SJCRH30 (cell line): ENCODE measurements at regions not wholly inside any gene's neighbourhood (a gene's known extent, or its start where the extent isn't known, plus 50 kb on each side); places are given as distances from the start of the nearest gene placed in this dataset.

Experiments
- DNase-seq, 2 experiments: peaks; one replicate each; pipeline ENCODE4 v3.0.0-alpha.2; 2015 to 2020
- H3K27ac ChIP-seq: fragments of 250-450 bp; sonication (Bioruptor Pico); 2 replicates; pipeline ENCODE4 v1.5.1; 2020; ENCODE audit warnings: mild to moderate bottlenecking, moderate library complexity
- H3K27me3 ChIP-seq: fragments of 250-450 bp; sonication (Bioruptor Pico); 2 replicates; pipeline ENCODE4 v1.5.1; 2020; ENCODE audit warnings: mild to moderate bottlenecking, moderate library complexity
- H3K36me3 ChIP-seq: fragments of 250-450 bp; sonication (Bioruptor Pico); 2 replicates; pipeline ENCODE4 v1.5.1; 2020; ENCODE audit warnings: mild to moderate bottlenecking, moderate library complexity
- H3K4me1 ChIP-seq: fragments of 250-450 bp; sonication (Bioruptor Pico); 2 replicates; pipeline ENCODE4 v1.5.1; 2020; ENCODE audit warnings: mild to moderate bottlenecking, moderate library complexity
- H3K4me3 ChIP-seq: fragments of 250-450 bp; sonication (Bioruptor Pico); 2 replicates; pipeline ENCODE4 v1.5.1; 2020; ENCODE audit warnings: mild to moderate bottlenecking, moderate library complexity
- H3K9me3 ChIP-seq: fragments of 250-450 bp; sonication (Bioruptor Pico); replicated peaks from 2 replicates; pipeline ENCODE4 v1.5.1; 2020; ENCODE audit warnings: mild to moderate bottlenecking, moderate library complexity

GRCh38 chr7:68682910-68683309 lies 915.4 kb upstream of the AUTS2 start:
- H3K4me1 ChIP-seq, result no peaks in the 10 kb centered on the region
- H3K36me3 ChIP-seq, result no peaks in the 10 kb centered on the region
- no peak overlapping the region for H3K27ac ChIP-seq
- H3K27me3 ChIP-seq, result no peaks in the 10 kb centered on the region; the same call in 1 of the 2 replicates
- no peak overlapping the region for H3K4me3 ChIP-seq
- DNase-seq, result peak in 1 of 2 experiments; percentile 31
- H3K9me3 ChIP-seq, result no peaks in the 10 kb centered on the region

- no peaks in the 10 kb centered on the region; the same call in 1 of the 2 replicates for H3K27me3 ChIP-seq
- no peak overlapping the region for H3K4me3 ChIP-seq
- no peaks in the 10 kb centered on the region for H3K36me3 ChIP-seq
- H3K27ac ChIP-seq, result no peak overlapping the region
- peak in 1 of 2 experiments; percentile 7 for DNase-seq
- no peaks in the 10 kb centered on the region for H3K9me3 ChIP-seq
- no peaks in the 10 kb centered on the region for H3K4me1 ChIP-seq
Observed at GRCh38 chr7:68684246-68684839, 913.9 kb upstream of the AUTS2 start.

GRCh38 chr7:68684996-68685395 lies 913.3 kb upstream of the AUTS2 start:
- H3K4me1 ChIP-seq, result no peaks in the 10 kb centered on the region
- no peaks in the 10 kb centered on the region for H3K9me3 ChIP-seq
- H3K4me3 ChIP-seq, result no peak overlapping the region
- no peak for DNase-seq
- no peaks in the 10 kb centered on the region for H3K36me3 ChIP-seq
- H3K27ac ChIP-seq, result no peak overlapping the region
- no peaks in the 10 kb centered on the region; the same call in 1 of the 2 replicates for H3K27me3 ChIP-seq

GRCh38 chr7:68688416-68689086 lies 909.7 kb upstream of the AUTS2 start:
- Histone ChIP-seq H3K4me1 (no peaks in the 10 kb centered on the region), H3K36me3 (no peaks in the 10 kb centered on the region), H3K27ac (no peak overlapping the region), H3K4me3 (no peak overlapping the region), H3K9me3 (no peaks in the 10 kb centered on the region), H3K27me3 (no peaks in the 10 kb centered on the region)
- no peak for DNase-seq

GRCh38 chr7:68689087-68689433 lies 909.2 kb upstream of the AUTS2 start:
- H3K4me1 ChIP-seq, result no peaks in the 10 kb centered on the region
- H3K27ac ChIP-seq, result no peak overlapping the region
- no peak overlapping the region for H3K4me3 ChIP-seq
- DNase-seq, result no peak
- no peaks in the 10 kb centered on the region for H3K36me3 ChIP-seq
- H3K27me3 ChIP-seq, result no peaks in the 10 kb centered on the region
- H3K9me3 ChIP-seq, result no peaks in the 10 kb centered on the region

GRCh38 chr7:68691261-68692216 lies 906.7 kb upstream of the AUTS2 start:
- Histone ChIP-seq H3K4me1 (no peaks in the 10 kb centered on the region), H3K27ac (no peak overlapping the region), H3K27me3 (no peaks in the 10 kb centered on the region), H3K4me3 (no peak overlapping the region), H3K9me3 (no peaks in the 10 kb centered on the region), H3K36me3 (no peaks in the 10 kb centered on the region)
- DNase-seq, result no peak

GRCh38 chr7:68692511-68692910 lies 905.8 kb upstream of the AUTS2 start:
- Histone ChIP-seq H3K27ac (no peak overlapping the region), H3K4me1 (no peaks in the 10 kb centered on the region), H3K4me3 (no peak overlapping the region), H3K36me3 (no peaks in the 10 kb centered on the region), H3K9me3 (no peaks in the 10 kb centered on the region), H3K27me3 (no peaks in the 10 kb centered on the region)
- DNase-seq, result no peak

- DNase-seq, result no peak
- Histone ChIP-seq H3K9me3 (no peaks in the 10 kb centered on the region), H3K27me3 (no peaks in the 10 kb centered on the region), H3K36me3 (no peaks in the 10 kb centered on the region), H3K4me1 (no peaks in the 10 kb centered on the region), H3K27ac (no peak overlapping the region), H3K4me3 (no peak overlapping the region)
Observed at GRCh38 chr7:68694656-68695055, 903.6 kb upstream of the AUTS2 start.

- Histone ChIP-seq H3K9me3 (no peaks in the 10 kb centered on the region), H3K4me1 (no peaks in the 10 kb centered on the region)
- DNase-seq, result no peak
Observed at GRCh38 chr7:68697796-68698280, 900.4 kb upstream of the AUTS2 start.

GRCh38 chr7:68699090-68699711 lies 899.1 kb upstream of the AUTS2 start:
- DNase-seq, result no peak
- no peaks in the 10 kb centered on the region for H3K36me3 ChIP-seq
- H3K27me3 ChIP-seq, result no peaks in the 10 kb centered on the region
- H3K27ac ChIP-seq, result no peak overlapping the region
- H3K4me3 ChIP-seq, result no peak overlapping the region
- no peaks in the 10 kb centered on the region for H3K4me1 ChIP-seq
- H3K9me3 ChIP-seq, result no peaks in the 10 kb centered on the region

More at GRCh38 chr7:68697796-68698280, 900.4 kb upstream of the AUTS2 start:
- H3K27ac ChIP-seq, result no peak overlapping the region
- H3K4me3 ChIP-seq, result no peak overlapping the region
- no peaks in the 10 kb centered on the region for H3K27me3 ChIP-seq
- H3K36me3 ChIP-seq, result no peaks in the 10 kb centered on the region

- H3K4me3 ChIP-seq, result no peak overlapping the region
- H3K36me3 ChIP-seq, result no peaks in the 10 kb centered on the region
- DNase-seq, result no peak
- H3K27me3 ChIP-seq, result no peaks in the 10 kb centered on the region
- no peaks in the 10 kb centered on the region for H3K4me1 ChIP-seq
- no peaks in the 10 kb centered on the region for H3K9me3 ChIP-seq
- H3K27ac ChIP-seq, result no peak overlapping the region
Observed at GRCh38 chr7:68700414-68700813, 897.9 kb upstream of the AUTS2 start.

- H3K9me3 ChIP-seq, result no peaks in the 10 kb centered on the region
- H3K36me3 ChIP-seq, result no peaks in the 10 kb centered on the region
- H3K4me3 ChIP-seq, result no peak overlapping the region
- H3K4me1 ChIP-seq, result no peaks in the 10 kb centered on the region
- no peak overlapping the region for H3K27ac ChIP-seq
- no peak for DNase-seq
- no peaks in the 10 kb centered on the region for H3K27me3 ChIP-seq
Observed at GRCh38 chr7:68706291-68706690, 892.0 kb upstream of the AUTS2 start.

GRCh38 chr7:68707159-68707558 lies 891.1 kb upstream of the AUTS2 start:
- Histone ChIP-seq H3K36me3 (no peaks in the 10 kb centered on the region), H3K9me3 (no peaks in the 10 kb centered on the region)

GRCh38 chr7:68707958-68708357 lies 890.3 kb upstream of the AUTS2 start:
- no peak overlapping the region for H3K27ac ChIP-seq
- DNase-seq, result no peak
- H3K27me3 ChIP-seq, result no peaks in the 10 kb centered on the region; the same call in 1 of the 2 replicates
- H3K4me1 ChIP-seq, result no peaks in the 10 kb centered on the region
- no peaks in the 10 kb centered on the region for H3K36me3 ChIP-seq
- no peak overlapping the region for H3K4me3 ChIP-seq
- H3K9me3 ChIP-seq, result no peaks in the 10 kb centered on the region

More at GRCh38 chr7:68707159-68707558, 891.1 kb upstream of the AUTS2 start:
- Histone ChIP-seq H3K4me3 (no peak overlapping the region), H3K27ac (no peak overlapping the region), H3K4me1 (no peaks in the 10 kb centered on the region), H3K27me3 (no peaks in the 10 kb centered on the region)
- no peak for DNase-seq
